Prostate gland (tissue), 2 donors: ENCODE measurements at regions not wholly inside any gene's neighbourhood (a gene's known extent, or its start where the extent isn't known, plus 50 kb on each side); places are given as distances from the start of the nearest gene placed in this dataset.

Experiments
- POLR2A ChIP-seq: fragments of 450-650 bp; IDR thresholded peaks from one replicate; pipeline ENCODE4 v1.6.1; 2016; ENCODE audit warnings: antibody characterized with exemption, mild to moderate bottlenecking
- POLR2AphosphoS5 ChIP-seq: sonication (generic); formaldehyde crosslinking; IDR thresholded peaks from one replicate; pipeline ENCODE4 v1.6.1; 2017; ENCODE audit warnings: antibody characterized with exemption
- TF ChIP-seq, protein P1 (sequence below), 4 experiments: fragments of 200-600 bp in 2 of 4; fragments of 450-650 bp in 2 of 4; sonication (generic) in 2 of 4; IDR thresholded peaks; 1 replicate in 3 of 4; 2 replicates in 1 of 4; pipeline ENCODE4 v1.5.1; 2016 to 2019; ENCODE audit warnings: antibody characterized with exemption in 4 of 4, mild to moderate bottlenecking in 2 of 4, moderate library complexity in 2 of 4

DNA sequence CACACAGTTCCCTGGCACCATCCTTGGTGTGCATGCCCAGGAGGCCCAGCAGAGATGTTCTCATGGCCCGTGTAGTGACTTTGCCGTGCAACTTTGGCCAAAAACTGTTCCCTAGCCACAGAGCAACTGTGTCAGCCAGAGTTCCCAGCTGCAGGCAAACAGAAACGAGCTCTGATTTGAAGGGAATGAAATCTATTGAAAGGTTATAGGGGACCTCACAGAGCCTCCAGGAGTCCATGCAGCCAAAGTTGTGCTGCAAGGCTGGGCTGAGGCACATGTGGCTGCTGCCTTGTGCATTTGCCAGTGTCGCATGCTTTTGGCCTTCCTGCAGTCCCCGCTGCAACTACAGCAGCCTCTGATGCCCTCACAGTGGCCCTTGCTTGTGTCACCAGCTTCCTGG, 70.5 kb downstream of the PLXNA1 start:
- TF ChIP-seq, protein P1, sequence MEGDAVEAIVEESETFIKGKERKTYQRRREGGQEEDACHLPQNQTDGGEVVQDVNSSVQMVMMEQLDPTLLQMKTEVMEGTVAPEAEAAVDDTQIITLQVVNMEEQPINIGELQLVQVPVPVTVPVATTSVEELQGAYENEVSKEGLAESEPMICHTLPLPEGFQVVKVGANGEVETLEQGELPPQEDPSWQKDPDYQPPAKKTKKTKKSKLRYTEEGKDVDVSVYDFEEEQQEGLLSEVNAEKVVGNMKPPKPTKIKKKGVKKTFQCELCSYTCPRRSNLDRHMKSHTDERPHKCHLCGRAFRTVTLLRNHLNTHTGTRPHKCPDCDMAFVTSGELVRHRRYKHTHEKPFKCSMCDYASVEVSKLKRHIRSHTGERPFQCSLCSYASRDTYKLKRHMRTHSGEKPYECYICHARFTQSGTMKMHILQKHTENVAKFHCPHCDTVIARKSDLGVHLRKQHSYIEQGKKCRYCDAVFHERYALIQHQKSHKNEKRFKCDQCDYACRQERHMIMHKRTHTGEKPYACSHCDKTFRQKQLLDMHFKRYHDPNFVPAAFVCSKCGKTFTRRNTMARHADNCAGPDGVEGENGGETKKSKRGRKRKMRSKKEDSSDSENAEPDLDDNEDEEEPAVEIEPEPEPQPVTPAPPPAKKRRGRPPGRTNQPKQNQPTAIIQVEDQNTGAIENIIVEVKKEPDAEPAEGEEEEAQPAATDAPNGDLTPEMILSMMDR (IDR thresholded peaks at IDR 0.05): no peak
- TF ChIP-seq POLR2A (no peak), POLR2AphosphoS5 (no peak)
